NCI-H2196 treated with DMSO at 0.1 percent for 48 hours (cell line): ENCODE measurements at regions not wholly inside any gene's neighbourhood (a gene's known extent, or its start where the extent isn't known, plus 50 kb on each side); places are given as distances from the start of the nearest gene placed in this dataset.
"Not testable (repeated sequence)": the region's sequence is repeated elsewhere in the genome, so short reads cannot be mapped to it uniquely, and the experiment has no call there.

ENCODE experiments used
- DNase-seq: peaks from one replicate; lab custom pipeline; 2025; ENCODE audit not compliant: unreplicated experiment; lab: John Stamatoyannopoulos, UW

DNA sequence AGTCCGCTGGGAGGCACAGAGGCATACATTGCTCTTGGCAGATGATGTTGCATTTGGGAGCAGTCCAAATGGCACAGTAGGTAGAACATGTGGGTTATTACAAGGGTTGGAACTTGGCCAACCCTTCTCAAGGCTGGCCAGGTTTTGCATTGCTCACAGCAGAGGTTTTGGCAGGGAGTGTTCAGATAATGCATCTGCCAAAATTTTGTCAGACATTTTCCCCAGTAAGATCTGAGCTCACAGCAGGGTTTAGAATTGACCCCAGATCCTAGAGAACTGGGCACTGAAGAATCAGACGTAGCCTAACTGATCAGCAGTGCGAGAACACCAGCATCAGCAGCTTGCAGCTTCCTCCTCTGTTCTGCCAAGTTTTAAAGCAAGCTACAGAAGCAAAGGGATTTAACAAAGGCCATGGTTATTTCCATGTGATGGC is 468.8 kb upstream of the KIF2B start:
- DNase-seq, result no peak

DNA sequence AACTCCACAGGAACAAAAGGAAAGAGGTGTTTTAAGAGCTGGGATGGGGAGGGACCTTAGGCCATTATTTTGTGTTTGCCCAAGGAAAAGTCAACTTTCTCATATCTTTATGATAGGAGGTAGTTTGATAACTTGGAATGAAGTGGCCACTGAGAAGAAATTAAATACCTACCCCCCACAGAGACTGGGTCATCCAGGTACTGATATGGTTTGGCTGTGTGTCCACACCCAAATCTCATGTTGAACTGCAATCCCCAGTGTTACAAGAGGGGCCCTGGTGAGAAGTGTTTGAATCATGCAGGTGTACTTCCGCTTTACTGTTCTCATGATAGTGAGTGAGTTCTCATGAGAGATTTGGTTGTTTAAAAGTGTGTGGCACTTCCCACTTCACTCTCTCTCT is 477.9 kb upstream of the KIF2B start:
- no peak for DNase-seq

DNA sequence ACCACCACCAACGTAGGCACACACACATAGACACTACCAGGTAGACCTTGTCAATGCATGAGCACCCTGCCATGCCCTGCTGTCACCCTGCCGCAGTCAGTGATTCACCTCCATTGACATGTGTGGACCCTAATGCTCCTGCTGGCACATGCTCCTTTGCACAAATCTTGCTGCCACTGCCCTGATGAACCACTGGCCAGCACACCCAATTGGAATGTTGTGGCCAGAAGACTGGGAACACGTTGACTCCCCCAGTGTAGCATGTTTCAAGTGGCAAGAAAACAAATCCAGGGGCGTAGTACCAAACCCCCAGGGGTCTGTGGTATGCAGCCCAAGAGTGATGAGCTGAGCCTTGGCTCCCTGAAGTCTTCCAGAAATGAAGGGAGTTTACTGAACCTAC is 486.4 kb upstream of the KIF2B start:
- DNase-seq, result no peak

DNA sequence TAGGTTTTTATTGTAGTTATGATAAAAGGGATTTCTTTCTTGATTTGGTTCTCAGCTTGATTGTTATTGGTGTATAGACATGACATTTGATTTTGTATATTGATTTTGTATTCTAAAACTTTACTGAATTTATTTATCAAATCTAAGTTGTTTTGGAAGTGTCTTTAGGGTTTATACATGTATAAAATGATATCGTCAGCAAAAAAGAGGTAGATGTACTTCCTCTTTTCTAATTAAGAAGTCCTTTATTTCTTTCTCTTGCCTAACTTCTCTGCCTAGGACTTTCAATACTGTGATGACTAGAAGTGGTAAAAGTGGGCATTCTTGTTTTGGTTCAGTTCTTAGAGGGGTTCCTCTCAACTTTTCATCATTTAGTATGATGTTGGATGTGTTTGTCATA is 487.3 kb upstream of the KIF2B start:
- no peak for DNase-seq

DNA sequence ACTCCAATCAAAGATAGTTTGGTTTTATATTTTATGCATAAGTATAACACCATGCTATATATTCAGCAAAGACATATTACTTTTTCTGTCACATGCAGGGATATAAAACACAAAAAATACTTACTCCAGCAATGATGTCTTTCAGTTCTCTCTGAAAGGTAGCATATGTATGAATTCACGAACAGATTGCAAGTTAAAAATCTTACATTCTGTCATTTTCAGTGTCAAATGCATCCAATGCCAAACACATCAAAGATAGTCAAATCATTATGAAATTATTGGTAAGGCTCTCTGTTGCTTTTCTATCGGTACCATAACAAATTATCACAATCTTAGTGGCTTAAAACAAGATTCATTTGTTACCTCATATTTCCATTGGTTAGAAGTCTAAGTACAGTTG is 492.0 kb upstream of the KIF2B start:
- no peak for DNase-seq

DNA sequence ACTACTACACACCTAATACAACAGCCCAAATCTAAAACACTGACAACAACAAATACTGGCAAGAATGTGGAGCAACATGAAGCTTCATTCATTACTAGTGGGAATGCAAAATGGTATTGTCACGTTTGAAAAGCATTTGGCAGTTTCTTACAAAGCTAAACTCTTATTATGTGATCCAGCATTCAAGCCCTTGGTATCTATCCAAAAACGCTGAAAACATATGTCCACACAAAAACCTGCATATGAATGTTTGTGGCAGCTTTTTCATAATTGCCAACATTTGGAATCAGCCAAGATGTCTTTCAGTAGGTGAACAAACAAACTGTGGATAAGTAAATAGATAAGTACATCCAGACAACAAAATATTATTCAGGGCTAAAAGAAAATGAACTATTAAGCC is 501.1 kb upstream of the KIF2B start:
- DNase-seq, result no peak

DNA sequence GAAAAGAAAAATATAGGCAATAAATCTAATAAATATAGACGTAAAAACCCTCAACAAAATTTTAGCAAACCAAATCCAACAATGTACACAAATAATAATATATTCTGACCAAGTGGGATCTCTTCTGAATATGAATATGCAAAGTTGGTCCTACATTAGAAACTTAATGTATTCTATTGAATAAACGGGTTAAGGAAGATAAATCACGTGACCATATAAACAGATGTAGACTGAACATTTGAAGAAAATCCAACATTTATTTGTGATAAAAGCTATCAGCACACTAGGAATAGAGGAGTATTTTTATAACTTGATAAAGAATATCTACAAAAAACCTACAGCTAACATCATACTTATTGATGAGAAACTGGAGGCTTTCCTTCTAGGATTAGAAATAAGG is 502.8 kb upstream of the KIF2B start:
- no peak for DNase-seq

DNA sequence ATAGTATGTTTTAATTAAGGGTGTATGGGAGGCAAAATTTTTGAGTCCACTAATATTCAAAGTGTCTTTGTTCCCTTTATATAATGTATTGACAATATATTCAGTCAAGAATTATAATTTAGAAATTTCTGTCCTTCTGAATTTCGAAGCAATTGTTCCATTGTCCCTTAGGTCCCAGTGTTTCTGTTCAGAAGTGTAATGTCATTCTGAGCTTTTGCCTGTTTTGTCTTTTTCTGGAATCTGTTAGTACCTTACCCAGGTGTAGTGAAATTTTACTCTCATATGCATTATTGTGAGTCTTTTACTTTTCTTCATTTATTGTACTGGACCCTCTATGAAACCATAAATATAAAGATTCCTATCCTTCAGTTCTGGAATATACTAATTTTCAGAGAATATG is 505.7 kb upstream of the KIF2B start:
- DNase-seq, result no peak

DNA sequence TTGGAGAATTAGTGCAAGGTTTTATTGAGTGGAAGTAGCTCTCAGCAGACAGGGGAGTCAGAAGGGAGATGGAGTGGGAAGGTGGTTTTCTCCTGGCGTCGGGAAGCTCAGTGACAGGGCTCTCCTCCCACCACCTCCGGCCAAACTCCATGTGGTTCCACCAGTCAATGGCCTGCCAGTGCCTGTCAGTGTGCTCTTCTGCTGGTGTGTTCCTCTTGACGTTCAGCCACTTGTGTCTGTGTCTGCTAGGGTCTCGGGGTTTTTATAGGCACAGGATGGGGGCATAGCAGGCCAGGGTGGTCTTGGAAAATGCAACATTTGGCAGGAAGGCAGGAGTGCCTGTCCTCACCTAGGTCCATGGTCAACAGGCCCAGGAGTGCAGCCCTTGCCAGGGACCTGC is 506.7 kb upstream of the KIF2B start:
- no peak for DNase-seq

DNA sequence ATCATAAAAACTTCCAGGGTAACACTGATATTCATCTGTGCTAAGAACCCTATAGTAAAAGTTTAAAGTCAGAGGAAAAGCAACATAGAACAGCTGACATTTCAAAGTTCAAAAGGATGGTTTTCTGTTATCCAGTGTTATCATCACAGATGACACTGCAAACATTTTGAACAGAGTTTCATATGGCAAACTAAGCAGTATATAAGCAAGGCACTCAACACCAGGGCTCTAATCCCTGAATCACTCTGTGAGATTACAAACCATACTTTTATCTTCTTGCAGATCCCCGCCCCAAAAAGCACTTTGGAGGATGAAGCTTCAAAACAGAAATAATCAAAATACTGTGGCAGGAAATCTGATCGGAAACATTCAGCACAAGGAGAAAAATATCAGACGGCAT is 508.2 kb upstream of the KIF2B start:
- no peak for DNase-seq

DNA sequence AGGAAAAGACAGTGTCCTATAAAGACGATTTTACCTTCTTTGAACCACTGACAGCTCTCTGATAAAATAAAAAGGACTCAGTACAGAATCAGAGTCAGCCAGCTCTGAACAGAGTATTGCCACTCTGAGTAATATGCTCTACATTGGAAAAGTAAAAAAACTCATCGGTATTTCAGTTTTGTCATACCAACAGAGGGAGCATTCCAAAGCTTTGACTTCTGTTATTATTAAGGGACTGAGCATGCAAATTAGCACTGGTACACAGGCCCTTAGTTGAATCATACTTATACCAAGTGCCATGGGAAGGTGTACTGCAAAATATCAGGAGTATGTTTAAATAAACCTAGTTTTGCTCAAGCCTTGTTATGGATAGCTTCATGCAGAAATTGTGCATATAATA is 509.0 kb upstream of the KIF2B start:
- DNase-seq, result no peak

DNA sequence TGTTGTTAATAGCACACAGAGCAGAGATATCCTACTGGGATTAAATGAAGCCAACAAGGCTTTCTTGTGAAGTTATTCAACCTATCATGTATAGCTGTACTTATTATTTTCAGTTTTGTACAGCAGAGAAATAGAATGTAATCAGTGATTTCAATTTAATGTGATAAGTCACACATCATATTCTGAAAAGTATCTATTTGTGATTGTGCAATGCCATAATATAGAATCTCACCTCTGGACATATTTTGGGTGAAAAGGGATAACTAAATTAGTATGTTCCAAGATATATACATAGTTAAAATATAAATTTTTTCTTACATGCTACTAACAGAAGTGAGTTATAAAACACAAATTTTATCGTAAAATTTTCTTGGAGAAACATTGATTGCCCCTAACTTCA is 544.3 kb upstream of the KIF2B start:
- no peak for DNase-seq

DNA sequence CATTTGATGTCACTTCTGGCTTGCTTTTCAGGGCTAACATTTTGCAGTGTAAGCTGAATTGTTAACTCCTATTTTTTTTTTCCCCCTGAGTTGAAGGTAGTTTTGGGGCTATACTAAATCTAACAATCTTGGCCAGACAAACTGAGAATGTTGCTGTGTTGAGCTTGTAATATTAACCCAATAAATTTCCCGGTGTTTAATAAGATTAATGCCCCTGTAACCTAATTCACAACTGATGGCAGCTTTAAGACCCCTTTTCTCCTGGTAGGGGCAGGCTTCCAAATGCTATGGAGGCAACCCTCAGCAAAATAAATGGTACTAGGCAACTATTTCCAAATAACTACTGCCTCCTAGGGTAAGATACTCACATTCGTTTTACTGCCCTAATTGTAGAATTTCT is 549.6 kb upstream of the KIF2B start:
- no peak for DNase-seq

DNA sequence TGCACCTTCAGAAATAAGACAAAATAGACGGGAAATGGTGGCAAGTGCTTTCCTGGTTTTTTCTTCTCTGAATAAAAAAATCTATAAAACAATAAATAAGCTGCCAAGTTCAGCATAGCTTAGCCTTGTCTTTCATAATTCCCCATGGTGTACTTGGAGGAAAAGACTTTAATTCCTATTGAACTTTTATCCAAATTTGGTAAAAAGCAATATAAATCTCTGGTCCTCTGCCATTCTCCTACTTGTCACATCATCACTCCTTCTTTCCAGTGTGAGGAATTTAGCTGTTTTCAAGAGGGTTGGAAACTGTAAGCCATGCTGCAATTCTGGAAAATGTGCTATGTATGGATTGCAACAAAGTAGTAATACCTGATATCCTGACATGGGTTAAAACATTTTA is 551.8 kb upstream of the KIF2B start:
- no peak for DNase-seq

DNA sequence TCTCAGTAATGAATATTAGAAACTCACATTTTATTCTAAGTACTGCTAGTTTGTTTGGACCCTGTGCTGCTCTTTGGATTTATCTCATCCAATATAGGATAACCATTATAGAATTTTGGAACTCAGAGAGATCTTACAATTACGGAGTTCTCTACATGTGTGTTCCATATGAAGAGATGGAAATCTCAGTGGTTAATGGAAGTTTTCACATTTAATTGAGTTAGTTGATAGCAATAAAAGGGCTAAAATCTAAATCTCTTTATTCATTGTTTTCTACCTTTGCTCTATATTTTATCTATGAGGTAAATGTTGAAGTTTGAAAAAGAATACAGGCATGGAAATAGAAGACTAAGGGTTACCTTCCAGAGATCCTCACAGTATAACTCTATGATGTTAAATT is 558.0 kb upstream of the KIF2B start:
- DNase-seq, result no peak

DNA sequence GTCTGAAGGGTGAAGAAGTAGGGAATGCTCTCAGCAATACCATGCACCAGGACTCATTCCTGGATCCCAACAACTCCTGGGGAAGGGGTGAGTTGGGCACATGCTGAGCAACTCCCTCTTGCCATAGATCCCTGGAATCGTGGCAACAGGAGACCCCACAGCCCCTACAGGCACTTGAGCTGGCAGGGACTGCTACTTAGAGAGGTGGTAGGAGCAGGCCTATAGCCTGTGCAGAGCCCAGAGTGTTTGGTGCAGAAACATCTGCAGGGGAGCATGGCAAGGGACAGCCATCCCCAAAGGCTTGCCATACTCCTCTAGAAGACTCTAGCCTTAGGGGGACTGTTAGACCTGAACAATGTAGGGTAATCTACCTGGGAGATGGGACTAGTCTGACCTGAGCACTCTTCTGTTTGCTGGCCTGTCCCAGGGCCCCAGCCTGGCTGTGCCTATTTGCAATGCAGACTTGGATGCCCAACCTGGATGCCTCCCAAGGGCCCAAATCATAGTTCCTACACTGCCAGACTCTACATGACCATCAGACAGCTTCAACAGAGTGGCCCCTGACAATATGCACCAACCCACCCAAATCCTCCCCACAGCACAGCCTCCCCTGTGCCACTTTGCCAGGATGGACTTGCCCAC is 568.6 kb upstream of the KIF2B start:
- no peak for DNase-seq

DNA sequence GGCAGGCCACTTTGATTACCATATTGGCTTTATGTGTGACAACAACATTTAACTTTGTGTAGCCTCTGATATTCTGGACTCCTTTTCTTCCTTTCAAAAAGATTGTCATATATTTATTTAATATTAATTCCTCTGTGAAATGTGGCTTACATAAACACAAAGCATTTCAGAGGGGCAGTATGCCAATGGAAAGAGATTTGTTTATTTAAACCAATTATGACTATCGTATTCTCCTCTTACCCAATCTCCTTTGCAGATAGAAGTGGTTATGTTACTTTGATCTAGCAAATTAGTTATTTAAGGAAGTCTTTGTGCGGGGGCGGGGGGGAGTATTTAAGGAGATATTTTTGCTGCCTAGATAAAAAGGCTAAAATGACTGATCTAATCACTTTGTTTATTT is 573.7 kb upstream of the KIF2B start:
- no peak for DNase-seq

DNA sequence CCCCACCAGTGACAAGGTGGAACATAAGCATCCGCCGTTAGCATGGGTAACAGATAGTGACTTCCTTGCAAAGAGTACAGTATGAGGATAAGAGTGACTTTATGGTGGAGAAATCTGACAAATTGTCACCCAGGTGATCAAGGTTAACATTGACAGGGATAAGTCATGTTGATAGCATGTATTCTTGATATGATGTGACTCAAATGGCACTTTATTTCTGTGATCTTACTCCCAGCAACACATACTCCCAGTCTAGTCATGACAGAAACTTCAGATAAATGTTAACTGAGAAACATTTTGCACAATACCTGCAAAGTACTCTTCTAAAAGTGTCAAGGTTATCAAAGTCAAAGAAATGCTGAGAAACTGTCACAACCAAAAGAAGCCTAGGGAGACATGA is 588.6 kb upstream of the KIF2B start:
- DNase-seq, result no peak

DNA sequence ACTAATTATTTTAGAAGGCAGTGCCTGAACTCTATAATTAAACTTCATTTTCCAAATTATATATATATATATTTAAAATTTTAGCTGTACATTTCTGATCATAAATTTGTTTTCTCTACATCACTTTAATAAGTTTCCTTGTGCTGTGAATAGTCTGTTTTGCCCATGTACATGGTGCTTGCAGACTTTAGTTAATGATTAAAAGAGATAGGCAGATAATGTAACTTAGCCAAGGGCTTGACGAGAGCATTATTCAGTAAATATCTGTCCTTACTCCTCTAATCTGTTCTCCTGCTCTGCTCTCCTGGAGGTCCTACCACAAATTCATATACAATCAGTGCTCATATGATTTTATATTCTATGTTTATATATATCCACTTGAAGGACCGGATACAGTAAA is 595.2 kb upstream of the KIF2B start:
- DNase-seq, result no peak

DNA sequence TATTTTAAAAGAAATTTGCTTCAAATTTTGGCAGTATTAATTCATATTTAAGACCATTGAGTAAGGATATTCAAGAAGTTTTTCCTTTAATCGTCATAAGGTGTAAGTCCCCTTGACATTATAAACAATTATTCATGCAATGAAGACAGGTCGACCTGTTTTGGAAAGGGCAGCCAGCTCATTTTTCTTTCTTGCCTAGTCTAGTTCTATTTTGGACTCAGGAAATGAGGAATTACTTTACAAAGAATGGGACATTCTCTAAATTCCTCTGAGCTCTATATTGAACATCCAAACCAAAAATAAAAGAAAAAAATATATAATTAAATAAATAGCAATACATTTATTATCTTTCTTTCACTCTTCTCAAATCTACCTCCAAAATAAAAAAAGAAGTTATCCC is 595.6 kb upstream of the KIF2B start:
- no peak for DNase-seq

DNA sequence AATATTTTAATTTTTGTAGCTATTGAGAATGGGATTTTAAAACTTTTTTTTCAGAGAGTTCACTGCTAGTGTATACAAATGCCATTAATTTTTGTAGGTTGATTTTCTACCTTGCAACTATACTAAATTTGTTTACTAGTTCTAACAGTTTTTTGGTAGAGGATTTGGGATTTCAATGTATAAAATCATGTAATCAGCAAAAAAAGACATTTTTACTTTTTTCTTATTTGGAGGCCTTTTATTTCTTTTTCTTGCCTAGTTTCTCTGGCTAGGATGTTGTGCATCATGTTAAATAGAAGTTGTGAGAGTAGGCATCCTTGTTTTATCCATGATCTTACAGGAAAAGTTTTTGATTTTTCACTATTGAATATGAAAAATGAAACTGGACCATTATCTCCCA is 602.9 kb upstream of the KIF2B start:
- no peak for DNase-seq

DNA sequence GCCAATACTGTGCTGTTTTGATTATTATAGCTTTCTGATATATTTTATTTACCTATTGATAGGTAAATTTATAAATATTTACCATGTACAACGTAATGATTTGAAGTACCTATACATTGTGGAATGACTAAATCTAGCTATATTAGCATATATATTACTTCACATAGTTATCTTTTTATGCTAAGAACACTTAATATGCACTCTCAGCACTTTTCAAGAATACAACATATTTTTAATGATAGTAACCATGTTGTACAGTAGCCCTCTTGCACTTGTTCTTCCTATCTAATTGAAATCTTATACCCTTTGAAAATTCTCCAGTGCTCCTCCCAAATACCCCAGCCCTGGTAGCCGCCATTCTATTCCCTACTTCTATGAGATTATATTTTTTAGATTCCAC is 604.0 kb upstream of the KIF2B start:
- DNase-seq, result no peak

DNA sequence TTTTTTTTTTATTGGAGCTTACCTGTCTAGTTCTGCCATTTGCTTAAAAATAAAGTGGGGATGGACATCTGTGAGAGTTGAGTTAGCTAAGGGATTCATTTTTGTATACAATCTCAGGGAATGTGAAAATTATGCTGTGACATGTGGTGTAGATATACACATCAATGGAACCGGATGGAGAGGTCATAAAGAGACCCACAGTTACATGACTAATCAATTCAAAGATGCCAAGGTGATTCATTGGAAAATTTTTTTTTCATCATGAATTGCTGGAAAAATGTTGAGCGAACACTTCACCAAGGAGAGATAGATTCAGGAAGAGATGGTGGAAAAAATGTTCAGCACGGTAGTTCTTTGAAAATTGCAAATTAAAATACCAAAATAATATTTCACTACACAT is 605.4 kb upstream of the KIF2B start:
- no peak for DNase-seq

DNA sequence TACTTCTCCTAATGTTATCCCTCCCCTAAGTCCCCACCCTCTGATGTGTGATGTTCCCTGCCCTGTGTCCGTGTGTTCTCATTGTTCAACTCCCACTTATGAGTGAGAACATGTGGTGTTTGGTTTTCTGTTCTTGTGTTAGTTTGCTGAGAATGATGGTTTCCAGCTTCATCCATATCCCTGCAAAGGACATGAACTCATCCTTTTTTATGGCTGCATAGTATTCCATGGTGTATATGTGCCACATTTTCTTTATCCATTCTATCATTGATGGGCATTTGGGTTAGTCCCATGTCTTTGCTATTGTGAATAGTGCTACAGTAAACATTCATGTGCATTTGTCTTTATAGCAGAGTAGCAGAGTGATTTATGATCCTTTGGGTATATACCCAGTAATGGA is 613.8 kb upstream of the KIF2B start:
- DNase-seq, result not testable (repeated sequence)
